ENCODE measurements at regions not wholly inside any gene's neighbourhood (a gene's known extent, or its start where the extent isn't known, plus 50 kb on each side); places are given as distances from the start of the nearest gene placed in this dataset.

- in situ Hi-C loops (cut with HindIII; ENCODE audit: low sequenced_read_pairs), result no loop called here
- TF ChIP-seq, protein P1, sequence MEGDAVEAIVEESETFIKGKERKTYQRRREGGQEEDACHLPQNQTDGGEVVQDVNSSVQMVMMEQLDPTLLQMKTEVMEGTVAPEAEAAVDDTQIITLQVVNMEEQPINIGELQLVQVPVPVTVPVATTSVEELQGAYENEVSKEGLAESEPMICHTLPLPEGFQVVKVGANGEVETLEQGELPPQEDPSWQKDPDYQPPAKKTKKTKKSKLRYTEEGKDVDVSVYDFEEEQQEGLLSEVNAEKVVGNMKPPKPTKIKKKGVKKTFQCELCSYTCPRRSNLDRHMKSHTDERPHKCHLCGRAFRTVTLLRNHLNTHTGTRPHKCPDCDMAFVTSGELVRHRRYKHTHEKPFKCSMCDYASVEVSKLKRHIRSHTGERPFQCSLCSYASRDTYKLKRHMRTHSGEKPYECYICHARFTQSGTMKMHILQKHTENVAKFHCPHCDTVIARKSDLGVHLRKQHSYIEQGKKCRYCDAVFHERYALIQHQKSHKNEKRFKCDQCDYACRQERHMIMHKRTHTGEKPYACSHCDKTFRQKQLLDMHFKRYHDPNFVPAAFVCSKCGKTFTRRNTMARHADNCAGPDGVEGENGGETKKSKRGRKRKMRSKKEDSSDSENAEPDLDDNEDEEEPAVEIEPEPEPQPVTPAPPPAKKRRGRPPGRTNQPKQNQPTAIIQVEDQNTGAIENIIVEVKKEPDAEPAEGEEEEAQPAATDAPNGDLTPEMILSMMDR (IDR thresholded peaks at IDR 0.05; ENCODE audit: low read depth, low read length), result no peak
- no peak overlapping the region for H3K4me3 ChIP-seq (ENCODE audit: low read depth, low read length)
- no peak for DNase-seq (ENCODE audit: low read depth, low spot score)
Observed at GRCh38 chr4:65021149-65021548, 611.9 kb upstream of the TECRL start.

- in situ Hi-C loops (cut with HindIII; ENCODE audit: low sequenced_read_pairs), result no loop called here
- DNase-seq (ENCODE audit: low read depth, low spot score), result no peak
- TF ChIP-seq, protein P1 (IDR thresholded peaks at IDR 0.05; ENCODE audit: low read depth, low read length), result no peak
- H3K4me3 ChIP-seq (ENCODE audit: low read depth, low read length), result no peak overlapping the region
Observed at GRCh38 chr4:65019775-65020174, 610.5 kb upstream of the TECRL start.

- TF ChIP-seq, protein P1 (IDR thresholded peaks at IDR 0.05; ENCODE audit: low read depth, low read length), result no peak
- no peak for DNase-seq (ENCODE audit: low read depth, low spot score)
- H3K4me3 ChIP-seq (ENCODE audit: low read depth, low read length), result no peak overlapping the region
- in situ Hi-C loops (cut with HindIII; ENCODE audit: low sequenced_read_pairs), result no loop called here
Observed at GRCh38 chr4:65018313-65018712, 609.1 kb upstream of the TECRL start.

DNA sequence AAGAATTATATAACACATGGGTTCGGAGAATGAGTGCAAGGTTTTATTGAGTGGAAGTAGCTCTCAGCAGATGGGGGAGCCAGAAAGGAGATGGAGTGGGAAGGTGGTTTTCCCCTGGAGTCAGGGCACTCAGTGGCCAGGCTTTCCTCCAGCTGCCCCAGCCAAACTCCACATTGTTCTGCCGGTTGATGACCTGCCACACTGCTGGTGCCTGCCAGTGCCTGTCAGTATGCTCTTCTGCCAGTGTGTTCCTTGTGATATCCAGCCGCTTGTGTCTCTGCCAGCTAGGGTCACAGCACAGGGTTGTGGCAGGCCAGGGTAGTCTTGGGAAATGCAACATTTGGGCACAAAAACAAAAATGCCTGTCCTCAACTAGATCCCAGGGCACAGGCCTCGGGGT lies 604.8 kb upstream of the TECRL start:
- in situ Hi-C loops (cut with HindIII; ENCODE audit: low sequenced_read_pairs), result no loop called here
- TF ChIP-seq, protein P1 (IDR thresholded peaks at IDR 0.05; ENCODE audit: low read depth, low read length), result no peak
- no peak for DNase-seq (ENCODE audit: low read depth, low spot score)
- no peak overlapping the region for H3K4me3 ChIP-seq (ENCODE audit: low read depth, low read length)

- TF ChIP-seq, protein P1 (IDR thresholded peaks at IDR 0.05; ENCODE audit: low read depth, low read length), result peak; percentile 57
- peak; percentile 66 for DNase-seq (ENCODE audit: low read depth, low spot score)
- no peak overlapping the region for H3K4me3 ChIP-seq (ENCODE audit: low read depth, low read length)
- in situ Hi-C loops (cut with HindIII; ENCODE audit: low sequenced_read_pairs), result no loop called here
Observed at GRCh38 chr4:65007841-65008439, 598.7 kb upstream of the TECRL start.

- in situ Hi-C loops (cut with HindIII; ENCODE audit: low sequenced_read_pairs), result no loop called here
- no peak for DNase-seq (ENCODE audit: low read depth, low spot score)
- H3K4me3 ChIP-seq (ENCODE audit: low read depth, low read length), result no peak overlapping the region
- TF ChIP-seq, protein P1 (IDR thresholded peaks at IDR 0.05; ENCODE audit: low read depth, low read length), result no peak
Observed at GRCh38 chr4:64975177-64975576, 565.9 kb upstream of the TECRL start.
